K562 (cell line): ENCODE measurements at regions not wholly inside any gene's neighbourhood (a gene's known extent, or its start where the extent isn't known, plus 50 kb on each side); places are given as distances from the start of the nearest gene placed in this dataset.
"Not testable (repeated sequence)": the region's sequence is repeated elsewhere in the genome, so short reads cannot be mapped to it uniquely, and the experiment has no call there.

Experiments
- ATAC-seq: fragments of 200-7000 bp; cut with Tn5 transposase; 3 replicates; pipeline ENCODE4 v1.9.1; 2020; ENCODE audit warnings: moderate library complexity
- BruUV-seq: library from RNA; stranded (reverse); fragments of 400-500 nt; replicated peaks from 2 replicates; lab custom pipeline; 2021; lab: Mats Ljungman, UMichigan
- CTCF ChIA-PET: fragments of 300-600 bp; formaldehyde crosslinking; extraction: SDS; loops from one replicate; lab custom pipeline; 2021; ENCODE audit warnings: low intra/inter-chr PET ratio; lab: Yijun Ruan, JAX
- POLR2A ChIA-PET: fragments of 300-600, 350-650 bp; sonication (Branson Sonifier 250); formaldehyde crosslinking; extraction: SDS; loops from one replicate; lab custom pipeline; 2021; ENCODE audit warnings: antibody characterized with exemption, inconsistent platforms; lab: Yijun Ruan, JAX
- DNase-seq, 4 experiments: peaks; one replicate each; pipeline versions ENCODE4 v3.0.0 to v3.0.0-alpha.2; 2011 to 2018; ENCODE audit warnings: low spot score in 3 of 4, mixed read lengths in 3 of 4; ENCODE audit errors: extremely low read depth in 1 of 4
- FAIRE-seq: peaks from 2 replicates; lab custom pipeline; 2011; peaks lifted over from hg19 to GRCh38; lab: Jason Lieb, UNC
- H2AFZ ChIP-seq: 2 replicates; pipeline ENCODE4 v1.6.0; 2011; ENCODE audit warnings: low read depth, low read length, control low read depth, inconsistent platforms
- H3K27ac ChIP-seq: fragments of 200-600 bp; 3 replicates; pipeline ENCODE4 v1.8.0; 2011; ENCODE audit warnings: low read depth, mild to moderate bottlenecking, control low read depth, inconsistent platforms, low read length, moderate library complexity, mixed read lengths; ENCODE audit errors: extremely low read depth
- H3K27me3 ChIP-seq, 2 experiments: fragments of 300-600 bp in 1 of 2; 2 replicates in 1 of 2; 3 replicates in 1 of 2; pipeline versions ENCODE4 v1.6.0 to v1.8.0; 2011; ENCODE audit warnings: inconsistent platforms in 2 of 2, low read length in 2 of 2, mild to moderate bottlenecking in 1 of 2, mixed read lengths in 1 of 2, moderate library complexity in 1 of 2; ENCODE audit not compliant: control insufficient read depth in 2 of 2, insufficient read depth in 2 of 2
- H3K36me3 ChIP-seq: fragments of 300-600 bp; 3 replicates; pipeline ENCODE4 v1.8.0; 2011; ENCODE audit warnings: mild to moderate bottlenecking, low read length, inconsistent platforms; ENCODE audit not compliant: control insufficient read depth, insufficient read depth
- H3K4me1 ChIP-seq, 2 experiments: fragments of 200-600 bp in 1 of 2; replicated peaks in 1 of 2; 2 replicates in 1 of 2; 3 replicates in 1 of 2; pipeline versions ENCODE4 v1.5.1 to v1.8.0; 2011; ENCODE audit warnings: inconsistent platforms in 2 of 2, low read length in 2 of 2, mild to moderate bottlenecking in 1 of 2, mixed read lengths in 1 of 2, moderate library complexity in 1 of 2; ENCODE audit not compliant: control insufficient read depth in 2 of 2, insufficient read depth in 2 of 2
- H3K4me2 ChIP-seq: 2 replicates; pipeline ENCODE4 v1.6.1; 2011; ENCODE audit warnings: low read length, control low read depth, inconsistent platforms, mixed read lengths; ENCODE audit not compliant: insufficient read depth
- H3K4me3 ChIP-seq: fragments of 200-600 bp; sonication (generic), shearing (Covaris generic); 2 replicates; pipeline ENCODE4 v1.5.1; 2016; ENCODE audit warnings: control low read depth, inconsistent platforms
- H3K79me2 ChIP-seq: fragments of 200-600 bp; 3 replicates; pipeline ENCODE4 v1.8.0; 2011; ENCODE audit warnings: low read length, inconsistent platforms; ENCODE audit not compliant: control insufficient read depth, insufficient read depth
- H3K9ac ChIP-seq, 2 experiments: 2 replicates each; pipeline versions ENCODE4 v1.6.0 to v1.6.1; 2011; ENCODE audit warnings: low read depth in 2 of 2, low read length in 2 of 2, control low read depth in 1 of 2, inconsistent platforms in 1 of 2, mild to moderate bottlenecking in 1 of 2, mixed read lengths in 1 of 2; ENCODE audit not compliant: insufficient read depth in 1 of 2
- H3K9me1 ChIP-seq: one replicate; pipeline ENCODE4 v1.6.0; 2011; ENCODE audit warnings: inconsistent platforms, mild to moderate bottlenecking, low read length, moderate library complexity; ENCODE audit not compliant: control insufficient read depth, insufficient read depth
- H3K9me3 ChIP-seq: replicated peaks from 2 replicates; pipeline ENCODE4 v1.5.1; 2011; ENCODE audit warnings: low read depth, low read length, inconsistent platforms; ENCODE audit not compliant: control insufficient read depth, insufficient read depth
- H4K20me1 ChIP-seq: replicated peaks from 2 replicates; pipeline ENCODE4 v1.6.1; 2011; ENCODE audit warnings: low read length, inconsistent platforms, mixed read lengths; ENCODE audit not compliant: control insufficient read depth, insufficient read depth
- HDAC1 ChIP-seq, 2 experiments: fragments of 450-650 bp; IDR thresholded peaks; 2 replicates each; pipeline ENCODE4 v1.6.1; 2016 to 2017; ENCODE audit warnings: inconsistent platforms in 1 of 2, mild to moderate bottlenecking in 1 of 2, moderate library complexity in 1 of 2
- SAFB2 ChIP-seq: fragments of 200-400 bp; formaldehyde crosslinking; IDR thresholded peaks from 2 replicates; pipeline ENCODE4 v1.6.1; 2018; ENCODE audit warnings: borderline replicate concordance, low read length, low read depth, moderate library complexity; ENCODE audit not compliant: severe bottlenecking
- ZBTB1 ChIP-seq: sonication (generic); formaldehyde crosslinking; IDR thresholded peaks from 2 replicates; pipeline ENCODE4 v1.8.1; 2023; ENCODE audit warnings: missing genetic modification reagents, low read depth, mild to moderate bottlenecking, borderline replicate concordance
- ZNF165 ChIP-seq: fragments of 250-450 bp; sonication (Bioruptor Pico); IDR thresholded peaks from 2 replicates; pipeline ENCODE4 v1.4.0; 2020; ENCODE audit warnings: borderline replicate concordance
- ZNF668 ChIP-seq: fragments of 250-450 bp; sonication (Bioruptor Pico); IDR thresholded peaks from 2 replicates; pipeline ENCODE4 v1.8.0; 2022; ENCODE audit warnings: mild to moderate bottlenecking, inconsistent platforms
- WGBS: fragments of 100-300 bp; shearing (Covaris generic); methylation state at CpG from one replicate; pipeline ENCODE4 v1.1.6; 2016; ENCODE audit warnings: low coverage, mixed read lengths; ENCODE audit not compliant: insufficient coverage; ENCODE audit errors: missing lambda C conversion rate; 5-methylcytosine and 5-hydroxymethylcytosine counted together
- in situ Hi-C: fragments of 300-500 bp; cut with MboI; formaldehyde crosslinking; loops from 4 replicates; pipeline ENCODE4 v1.15.0; 2018; ENCODE audit warnings: inconsistent platforms, mixed read lengths
- intact Hi-C: fragments of 100-400 bp; cut with micrococcal nuclease; formaldehyde crosslinking; loops from 2 replicates; pipeline ENCODE4 v1.14.2; 2022

- no peaks in the 10 kb centered on the region for H3K27me3 ChIP-seq
- H3K4me1 ChIP-seq, result no peaks in the 10 kb centered on the region
- in situ Hi-C loops (no loop called here), intact Hi-C loops (no loop called here)
- BruUV-seq, result no TSS peak
- ATAC-seq (no peak), DNase-seq (no peak), FAIRE-seq (no peak)
- TF ChIP-seq ZNF668 (CRISPR knock-in tag) (no peak), SAFB2 (no peak), HDAC1 (IDR thresholded peaks at IDR 0.05) (no peak), ZBTB1 (no peak), ZNF165 (CRISPR knock-in tag) (no peak)
- H2AFZ ChIP-seq, result no peak overlapping the region
- H3K9me1 ChIP-seq, result no peaks in the 10 kb centered on the region
- H3K9me3 ChIP-seq, result no peaks in the 10 kb centered on the region
- no peak overlapping the region for H3K4me2 ChIP-seq
- H3K9ac ChIP-seq, result no peak overlapping the region
- ChIA-PET CTCF (no interaction called here), POLR2A (no interaction called here)
- H4K20me1 ChIP-seq, result no peaks in the 10 kb centered on the region
- H3K36me3 ChIP-seq, result no peaks in the 10 kb centered on the region
- H3K4me3 ChIP-seq, result no peak overlapping the region
- WGBS, result 0% methylated on average over 4 of the region's 5 CpGs
- H3K27ac ChIP-seq, result no peak overlapping the region
- H3K79me2 ChIP-seq, result no peaks in the 10 kb centered on the region
These were observed 460.8 kb upstream of the SMARCA2 start for GRCh38 chr9:1554081-1555035.

GRCh38 chr9:1558666-1559065 is 456.5 kb upstream of the SMARCA2 start:
- H3K27me3 ChIP-seq, H2AFZ ChIP-seq, H4K20me1 ChIP-seq, FAIRE-seq, H3K4me1 ChIP-seq, H3K9me1 ChIP-seq, DNase-seq, H3K9ac ChIP-seq, H3K4me3 ChIP-seq, H3K4me2 ChIP-seq, intact Hi-C loops, CTCF ChIA-PET, H3K36me3 ChIP-seq, H3K9me3 ChIP-seq, H3K79me2 ChIP-seq, POLR2A ChIA-PET, in situ Hi-C loops, ATAC-seq, BruUV-seq, H3K27ac ChIP-seq: not testable (repeated sequence)
- WGBS, result 0% methylated on average over 7 of the region's 10 CpGs
